GM10248 (cell line): ENCODE measurements at regions not wholly inside any gene's neighbourhood (a gene's known extent, or its start where the extent isn't known, plus 50 kb on each side); places are given as distances from the start of the nearest gene placed in this dataset.

ENCODE experiments used
- CTCF ChIA-PET: fragments of 300-600 bp; sonication (Branson Sonifier 250); formaldehyde crosslinking; extraction: SDS; loops from one replicate; lab custom pipeline; 2021; ENCODE audit warnings: antibody characterized with exemption; lab: Yijun Ruan, JAX
- POLR2A ChIA-PET: fragments of 350-650 bp; sonication (Branson Sonifier 250); formaldehyde crosslinking; extraction: SDS; loops from one replicate; lab custom pipeline; 2020; ENCODE audit warnings: antibody characterized with exemption; lab: Yijun Ruan, JAX
- DNase-seq: peaks from one replicate; pipeline ENCODE4 v3.0.0; 2012; ENCODE audit errors: extremely low spot score
- CTCF ChIP-seq: IDR thresholded peaks from 2 replicates; pipeline ENCODE4 v1.5.1; 2012; ENCODE audit warnings: mild to moderate bottlenecking, low read depth; ENCODE audit errors: extremely low read depth, missing control alignments, control extremely low read depth

- no peak for DNase-seq
- TF ChIP-seq CTCF, result no peak
- ChIA-PET CTCF (interaction anchor here (0.7 kb wide), 1 partner anchor 9 kb away, joined by 3 read pairs; no protein-coding TSS in a partner anchor), POLR2A (no interaction called here)
These were observed 143.4 kb downstream of the TBXT start for GRCh38 chr6:166024252-166024651.

- DNase-seq, result no peak
- no peak for TF ChIP-seq CTCF
- ChIA-PET POLR2A (no interaction called here), CTCF (no interaction called here)
These were observed 144.2 kb downstream of the TBXT start for GRCh38 chr6:166023273-166023989.

GRCh38 chr6:166021429-166021828 is 146.2 kb downstream of the TBXT start:
- ChIA-PET POLR2A (no interaction called here), CTCF (no interaction called here)
- no peak for TF ChIP-seq CTCF
- DNase-seq, result no peak

- no peak for DNase-seq
- CTCF ChIA-PET, result no interaction called here
- POLR2A ChIA-PET, result no interaction called here
- TF ChIP-seq CTCF, result no peak
These were observed 148.4 kb downstream of the TBXT start for GRCh38 chr6:166019214-166019613.

GRCh38 chr6:166017032-166017635 is 150.5 kb downstream of the TBXT start:
- DNase-seq, result no peak
- ChIA-PET CTCF (no interaction called here), POLR2A (no interaction called here)
- TF ChIP-seq CTCF, result no peak

GRCh38 chr6:166014966-166015365 is 152.7 kb downstream of the TBXT start:
- POLR2A ChIA-PET, result no interaction called here
- no peak for DNase-seq
- CTCF ChIA-PET, result interaction anchor here (1.6 kb wide), 1 partner anchor 10 kb away, joined by 3 read pairs; no protein-coding TSS in a partner anchor
- no peak for TF ChIP-seq CTCF
